SK-N-SH treated with all-trans-retinoic acid at 6 μM for 48 hours (cell line): ENCODE measurements at regions not wholly inside any gene's neighbourhood (a gene's known extent, or its start where the extent isn't known, plus 50 kb on each side); places are given as distances from the start of the nearest gene placed in this dataset.

ENCODE experiments used
- ATAC-seq: fragments of 200-7000 bp; cut with Tn5 transposase; 3 replicates; pipeline ENCODE4 v1.9.1; 2020; ENCODE audit warnings: mild to moderate bottlenecking, moderate library complexity
- ARNTL ChIP-seq: fragments of 450-650 bp; formaldehyde crosslinking; IDR thresholded peaks from 2 replicates; pipeline ENCODE4 v1.5.0; 2020; ENCODE audit warnings: low read depth, mild to moderate bottlenecking, moderate library complexity, borderline replicate concordance
- BACH2 ChIP-seq: fragments of 250-450 bp; sonication (Bioruptor Pico); IDR thresholded peaks from 2 replicates; pipeline ENCODE4 v1.9.0; 2021; ENCODE audit warnings: mild to moderate bottlenecking, borderline replicate concordance
- CSDC2 ChIP-seq: fragments of 250-450 bp; sonication (Bioruptor Pico); IDR thresholded peaks from 2 replicates; pipeline ENCODE4 v1.5.0; 2020; ENCODE audit warnings: mild to moderate bottlenecking, moderate library complexity
- ESRRG ChIP-seq: fragments of 250-450 bp; sonication (Bioruptor Pico); IDR thresholded peaks from 2 replicates; pipeline ENCODE4 v1.6.1; 2021; ENCODE audit warnings: mild to moderate bottlenecking
- ISL1 ChIP-seq: fragments of 250-450 bp; sonication (Bioruptor Pico); IDR thresholded peaks from 2 replicates; pipeline ENCODE4 v2.1.2; 2022; ENCODE audit warnings: mild to moderate bottlenecking, moderate library complexity
- OSR1 ChIP-seq: fragments of 250-450 bp; sonication (Bioruptor Pico); IDR thresholded peaks from 2 replicates; pipeline ENCODE4 v1.8.0; 2022; ENCODE audit warnings: moderate library complexity, mild to moderate bottlenecking, inconsistent platforms
- PPARA ChIP-seq: fragments of 250-450 bp; sonication (Bioruptor Pico); IDR thresholded peaks from 2 replicates; pipeline ENCODE4 v1.5.0; 2020; ENCODE audit warnings: mild to moderate bottlenecking, borderline replicate concordance
- RARB ChIP-seq: fragments of 250-450 bp; sonication (Bioruptor Pico); IDR thresholded peaks from 2 replicates; pipeline ENCODE4 v1.8.0; 2021; ENCODE audit warnings: mild to moderate bottlenecking, moderate library complexity
- SNAI2 ChIP-seq: fragments of 250-450 bp; sonication (Bioruptor Pico); IDR thresholded peaks from 2 replicates; pipeline ENCODE4 v1.5.0; 2020; ENCODE audit warnings: mild to moderate bottlenecking, moderate library complexity
- TOX ChIP-seq: fragments of 250-450 bp; sonication (Bioruptor Pico); IDR thresholded peaks from 2 replicates; pipeline ENCODE4 v1.8.0; 2021; ENCODE audit warnings: mild to moderate bottlenecking, moderate library complexity, borderline replicate concordance
- ZC3H10 ChIP-seq: fragments of 250-450 bp; sonication (Bioruptor Pico); IDR thresholded peaks from 2 replicates; pipeline ENCODE4 v1.5.1; 2021; ENCODE audit warnings: mild to moderate bottlenecking, moderate library complexity
- ZFP3 ChIP-seq: fragments of 250-450 bp; sonication (Bioruptor Pico); IDR thresholded peaks from 2 replicates; pipeline ENCODE4 v1.5.0; 2020; ENCODE audit warnings: mild to moderate bottlenecking, moderate library complexity
- ZNF565 ChIP-seq: fragments of 450-650 bp; formaldehyde crosslinking; conservative IDR thresholded peaks from 2 replicates; pipeline ENCODE4 v1.5.0; 2020; ENCODE audit warnings: low read depth, mild to moderate bottlenecking, moderate library complexity
- ZNF70 ChIP-seq: fragments of 450-650 bp; formaldehyde crosslinking; IDR thresholded peaks from 2 replicates; pipeline ENCODE4 v1.5.0; 2020; ENCODE audit warnings: mild to moderate bottlenecking, moderate library complexity
- ZNF8 ChIP-seq: fragments of 450-650 bp; formaldehyde crosslinking; IDR thresholded peaks from 2 replicates; pipeline ENCODE4 v1.5.0; 2020; ENCODE audit warnings: mild to moderate bottlenecking, moderate library complexity
- TF ChIP-seq, protein P1 (sequence below): fragments of 250-450 bp; sonication (Bioruptor Pico); IDR thresholded peaks from 2 replicates; pipeline ENCODE4 v1.5.1; 2020; ENCODE audit warnings: low read depth, mild to moderate bottlenecking, moderate library complexity
- TF ChIP-seq, protein P2 (sequence below): fragments of 250-450 bp; sonication (Bioruptor Pico); IDR thresholded peaks from 2 replicates; pipeline ENCODE4 v1.5.0; 2020; ENCODE audit warnings: mild to moderate bottlenecking, moderate library complexity
- TF ChIP-seq, protein P3 (sequence below): fragments of 250-450 bp; sonication (Bioruptor Pico); IDR thresholded peaks from 2 replicates; pipeline ENCODE4 v1.8.0; 2020; ENCODE audit warnings: mild to moderate bottlenecking, moderate library complexity, borderline replicate concordance
- TF ChIP-seq, protein P4 (sequence below): fragments of 250-450 bp; sonication (Bioruptor Pico); IDR thresholded peaks from 2 replicates; pipeline ENCODE4 v1.8.0; 2021; ENCODE audit warnings: low read depth, mild to moderate bottlenecking, moderate library complexity, borderline replicate concordance

DNA sequence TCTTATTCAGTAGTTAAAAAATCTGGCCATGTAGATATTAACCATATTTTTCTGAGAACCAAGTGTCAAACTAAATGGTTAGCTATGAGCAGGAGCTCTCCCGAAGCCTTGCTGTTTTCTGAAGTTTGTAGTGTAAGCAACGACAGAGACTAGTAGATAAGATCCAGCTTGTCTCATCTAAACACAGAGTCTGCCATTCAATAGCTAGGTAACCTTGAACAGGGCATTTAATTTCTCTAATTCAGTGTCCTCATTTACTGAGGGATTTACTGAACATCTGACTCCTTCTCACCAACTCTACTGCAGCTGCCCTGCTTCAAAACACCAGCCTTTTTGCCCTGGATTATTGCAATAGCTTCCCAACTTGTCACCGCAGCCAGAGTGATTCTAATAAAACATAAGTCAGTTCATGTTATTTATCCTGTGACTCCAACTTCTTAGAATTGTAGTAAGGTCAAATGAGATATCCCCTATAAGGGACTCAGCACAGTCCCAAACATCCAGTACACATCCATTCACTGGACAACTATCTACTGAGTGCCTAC lies 337.0 kb downstream of the PLK2 start:
- ATAC-seq: no peak
- no peak for TF ChIP-seq OSR1 (CRISPR knock-in tag)
- no peak for TF ChIP-seq ZC3H10 (CRISPR knock-in tag)
- TF ChIP-seq, protein P1, sequence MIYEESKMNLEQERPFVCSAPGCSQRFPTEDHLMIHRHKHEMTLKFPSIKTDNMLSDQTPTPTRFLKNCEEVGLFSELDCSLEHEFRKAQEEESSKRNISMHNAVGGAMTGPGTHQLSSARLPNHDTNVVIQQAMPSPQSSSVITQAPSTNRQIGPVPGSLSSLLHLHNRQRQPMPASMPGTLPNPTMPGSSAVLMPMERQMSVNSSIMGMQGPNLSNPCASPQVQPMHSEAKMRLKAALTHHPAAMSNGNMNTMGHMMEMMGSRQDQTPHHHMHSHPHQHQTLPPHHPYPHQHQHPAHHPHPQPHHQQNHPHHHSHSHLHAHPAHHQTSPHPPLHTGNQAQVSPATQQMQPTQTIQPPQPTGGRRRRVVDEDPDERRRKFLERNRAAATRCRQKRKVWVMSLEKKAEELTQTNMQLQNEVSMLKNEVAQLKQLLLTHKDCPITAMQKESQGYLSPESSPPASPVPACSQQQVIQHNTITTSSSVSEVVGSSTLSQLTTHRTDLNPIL: no peak
- no peak for TF ChIP-seq SNAI2
- no peak for TF ChIP-seq ZFP3 (CRISPR knock-in tag)
- TF ChIP-seq ESRRG (CRISPR knock-in tag): no peak

DNA sequence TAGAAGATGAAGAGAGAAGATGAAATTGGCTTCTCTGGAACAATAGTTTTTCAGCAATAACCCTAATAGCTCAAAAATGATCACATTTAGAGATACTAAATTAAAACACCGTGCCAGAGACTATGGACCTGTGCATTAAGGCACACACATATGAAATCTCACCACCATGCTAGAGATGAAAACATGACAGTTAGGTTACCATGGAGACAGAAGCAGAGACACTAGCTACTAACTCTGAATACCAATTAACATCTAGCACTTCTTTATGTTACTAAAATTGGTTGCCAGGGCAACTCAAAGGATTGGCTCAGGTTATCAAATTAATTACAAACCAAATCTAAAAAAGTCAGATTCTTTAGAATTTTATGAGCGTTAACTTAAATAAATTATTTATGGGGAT lies 337.7 kb downstream of the PLK2 start:
- ATAC-seq: no peak
- TF ChIP-seq ARNTL (CRISPR knock-in tag): no peak
- TF ChIP-seq, protein P2, sequence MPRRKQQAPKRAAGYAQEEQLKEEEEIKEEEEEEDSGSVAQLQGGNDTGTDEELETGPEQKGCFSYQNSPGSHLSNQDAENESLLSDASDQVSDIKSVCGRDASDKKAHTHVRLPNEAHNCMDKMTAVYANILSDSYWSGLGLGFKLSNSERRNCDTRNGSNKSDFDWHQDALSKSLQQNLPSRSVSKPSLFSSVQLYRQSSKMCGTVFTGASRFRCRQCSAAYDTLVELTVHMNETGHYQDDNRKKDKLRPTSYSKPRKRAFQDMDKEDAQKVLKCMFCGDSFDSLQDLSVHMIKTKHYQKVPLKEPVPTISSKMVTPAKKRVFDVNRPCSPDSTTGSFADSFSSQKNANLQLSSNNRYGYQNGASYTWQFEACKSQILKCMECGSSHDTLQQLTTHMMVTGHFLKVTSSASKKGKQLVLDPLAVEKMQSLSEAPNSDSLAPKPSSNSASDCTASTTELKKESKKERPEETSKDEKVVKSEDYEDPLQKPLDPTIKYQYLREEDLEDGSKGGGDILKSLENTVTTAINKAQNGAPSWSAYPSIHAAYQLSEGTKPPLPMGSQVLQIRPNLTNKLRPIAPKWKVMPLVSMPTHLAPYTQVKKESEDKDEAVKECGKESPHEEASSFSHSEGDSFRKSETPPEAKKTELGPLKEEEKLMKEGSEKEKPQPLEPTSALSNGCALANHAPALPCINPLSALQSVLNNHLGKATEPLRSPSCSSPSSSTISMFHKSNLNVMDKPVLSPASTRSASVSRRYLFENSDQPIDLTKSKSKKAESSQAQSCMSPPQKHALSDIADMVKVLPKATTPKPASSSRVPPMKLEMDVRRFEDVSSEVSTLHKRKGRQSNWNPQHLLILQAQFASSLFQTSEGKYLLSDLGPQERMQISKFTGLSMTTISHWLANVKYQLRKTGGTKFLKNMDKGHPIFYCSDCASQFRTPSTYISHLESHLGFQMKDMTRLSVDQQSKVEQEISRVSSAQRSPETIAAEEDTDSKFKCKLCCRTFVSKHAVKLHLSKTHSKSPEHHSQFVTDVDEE (CRISPR knock-in tag): no peak
- TF ChIP-seq, protein P3, sequence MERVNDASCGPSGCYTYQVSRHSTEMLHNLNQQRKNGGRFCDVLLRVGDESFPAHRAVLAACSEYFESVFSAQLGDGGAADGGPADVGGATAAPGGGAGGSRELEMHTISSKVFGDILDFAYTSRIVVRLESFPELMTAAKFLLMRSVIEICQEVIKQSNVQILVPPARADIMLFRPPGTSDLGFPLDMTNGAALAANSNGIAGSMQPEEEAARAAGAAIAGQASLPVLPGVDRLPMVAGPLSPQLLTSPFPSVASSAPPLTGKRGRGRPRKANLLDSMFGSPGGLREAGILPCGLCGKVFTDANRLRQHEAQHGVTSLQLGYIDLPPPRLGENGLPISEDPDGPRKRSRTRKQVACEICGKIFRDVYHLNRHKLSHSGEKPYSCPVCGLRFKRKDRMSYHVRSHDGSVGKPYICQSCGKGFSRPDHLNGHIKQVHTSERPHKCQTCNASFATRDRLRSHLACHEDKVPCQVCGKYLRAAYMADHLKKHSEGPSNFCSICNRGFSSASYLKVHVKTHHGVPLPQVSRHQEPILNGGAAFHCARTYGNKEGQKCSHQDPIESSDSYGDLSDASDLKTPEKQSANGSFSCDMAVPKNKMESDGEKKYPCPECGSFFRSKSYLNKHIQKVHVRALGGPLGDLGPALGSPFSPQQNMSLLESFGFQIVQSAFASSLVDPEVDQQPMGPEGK (CRISPR knock-in tag): no peak
- TF ChIP-seq ZNF70 (CRISPR knock-in tag): no peak
- no peak for TF ChIP-seq ESRRG (CRISPR knock-in tag)
- TF ChIP-seq ISL1 (CRISPR knock-in tag): no peak
- TF ChIP-seq PPARA (CRISPR knock-in tag): no peak
- no peak for TF ChIP-seq ZFP3 (CRISPR knock-in tag)
- TF ChIP-seq SNAI2: no peak
- TF ChIP-seq CSDC2 (CRISPR knock-in tag): no peak
- no peak for TF ChIP-seq TOX (CRISPR knock-in tag)
- TF ChIP-seq ZNF565 (CRISPR knock-in tag): no peak

DNA sequence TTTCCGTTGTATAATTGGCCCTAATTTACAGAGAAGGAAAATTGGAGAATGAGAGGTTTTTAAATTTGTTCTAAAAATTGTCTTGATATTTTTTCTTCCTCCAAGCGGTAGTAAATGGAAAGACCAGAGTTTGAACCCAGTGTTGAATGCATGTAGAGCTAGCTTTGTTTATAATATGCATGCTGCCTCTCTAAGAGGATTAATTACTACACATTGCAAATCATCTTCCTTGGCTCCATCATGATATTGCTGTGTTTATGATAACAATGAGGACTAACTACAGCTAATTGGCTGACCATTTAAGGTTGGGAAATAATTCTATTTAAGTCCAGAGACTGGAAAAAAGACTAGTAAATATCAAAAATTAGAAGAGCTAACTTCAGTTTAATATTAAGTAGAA lies 338.5 kb downstream of the PLK2 start:
- no peak for TF ChIP-seq PPARA (CRISPR knock-in tag)
- TF ChIP-seq, protein P4, sequence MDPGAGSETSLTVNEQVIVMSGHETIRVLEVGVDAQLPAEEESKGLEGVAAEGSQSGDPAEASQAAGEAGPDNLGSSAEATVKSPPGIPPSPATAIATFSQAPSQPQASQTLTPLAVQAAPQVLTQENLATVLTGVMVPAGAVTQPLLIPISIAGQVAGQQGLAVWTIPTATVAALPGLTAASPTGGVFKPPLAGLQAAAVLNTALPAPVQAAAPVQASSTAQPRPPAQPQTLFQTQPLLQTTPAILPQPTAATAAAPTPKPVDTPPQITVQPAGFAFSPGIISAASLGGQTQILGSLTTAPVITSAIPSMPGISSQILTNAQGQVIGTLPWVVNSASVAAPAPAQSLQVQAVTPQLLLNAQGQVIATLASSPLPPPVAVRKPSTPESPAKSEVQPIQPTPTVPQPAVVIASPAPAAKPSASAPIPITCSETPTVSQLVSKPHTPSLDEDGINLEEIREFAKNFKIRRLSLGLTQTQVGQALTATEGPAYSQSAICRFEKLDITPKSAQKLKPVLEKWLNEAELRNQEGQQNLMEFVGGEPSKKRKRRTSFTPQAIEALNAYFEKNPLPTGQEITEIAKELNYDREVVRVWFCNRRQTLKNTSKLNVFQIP (CRISPR knock-in tag): no peak
- TF ChIP-seq, protein P2 (CRISPR knock-in tag): no peak
- TF ChIP-seq CSDC2 (CRISPR knock-in tag): no peak
- TF ChIP-seq OSR1 (CRISPR knock-in tag): no peak
- no peak for TF ChIP-seq ZNF8 (CRISPR knock-in tag)
- TF ChIP-seq RARB (CRISPR knock-in tag): no peak
- no peak for TF ChIP-seq BACH2 (CRISPR knock-in tag)
- no peak for TF ChIP-seq ZFP3 (CRISPR knock-in tag)
- TF ChIP-seq ZNF70 (CRISPR knock-in tag): no peak
- no peak for TF ChIP-seq ISL1 (CRISPR knock-in tag)
- TF ChIP-seq ZNF565 (CRISPR knock-in tag): no peak
- TF ChIP-seq ZC3H10 (CRISPR knock-in tag): no peak
- no peak for ATAC-seq
